Ovary (tissue), 3 donors: ENCODE measurements at regions not wholly inside any gene's neighbourhood (a gene's known extent, or its start where the extent isn't known, plus 50 kb on each side); places are given as distances from the start of the nearest gene placed in this dataset.

Experiments
- CTCF ChIP-seq, 3 donors: fragments of 450-650 bp in 2 of 3; fragments of 200-600 bp in 1 of 3; IDR thresholded peaks; one replicate each; pipeline versions ENCODE4 v1.5.1 to v1.8.0; 2016 to 2022; ENCODE audit warnings: antibody characterized with exemption in 3 of 3, mild to moderate bottlenecking in 1 of 3
- POLR2A ChIP-seq: fragments of 450-650 bp; IDR thresholded peaks from one replicate; pipeline ENCODE4 v1.6.1; 2017; ENCODE audit warnings: antibody characterized with exemption, mild to moderate bottlenecking, moderate library complexity
- donor health status: DM: no; HTN: no; CAD: no.

GRCh38 chr2:14363137-14363536 lies 269.4 kb upstream of the LRATD1 start:
- TF ChIP-seq CTCF (IDR thresholded peaks at IDR 0.05) (no peak), POLR2A (no peak)
